B cell (primary cell): ENCODE measurements at regions not wholly inside any gene's neighbourhood (a gene's known extent, or its start where the extent isn't known, plus 50 kb on each side); places are given as distances from the start of the nearest gene placed in this dataset.

Experiments
- ATAC-seq: fragments of 200-7000 bp; cut with Tn5 transposase; one replicate; pipeline ENCODE4 v1.10.0; 2021; ENCODE audit warnings: low read depth, mild to moderate bottlenecking, moderate number of reproducible peaks, moderate library complexity
- CTCF ChIA-PET: fragments of 350-600 bp; sonication (Branson Sonifier 250); formaldehyde crosslinking; loops from one replicate; lab custom pipeline; 2021; ENCODE audit warnings: antibody characterized with exemption, inconsistent platforms; lab: Charles Lee
- POLR2A ChIA-PET: fragments of 350-600 bp; sonication (Branson Sonifier 250); formaldehyde crosslinking; loops from one replicate; lab custom pipeline; 2021; ENCODE audit warnings: antibody characterized with exemption; lab: Charles Lee
- DNase-seq: peaks from one replicate; pipeline ENCODE4 v3.0.0; 2013
- H2AFZ ChIP-seq: 2 replicates; pipeline ENCODE4 v1.6.1; 2012; ENCODE audit warnings: mild to moderate bottlenecking, low read depth, low read length; ENCODE audit not compliant: insufficient read depth, poor library complexity, severe bottlenecking
- H3K27ac ChIP-seq, 2 donors: 1 replicate in 1 of 2; 2 replicates in 1 of 2; pipeline ENCODE4 v1.5.1; 2012 to 2013; ENCODE audit warnings: low read length in 2 of 2, mild to moderate bottlenecking in 2 of 2, moderate library complexity in 1 of 2
- H3K27me3 ChIP-seq, 4 experiments: fragments of 200-600 bp in 1 of 4; sonication (generic) in 1 of 4; replicated peaks in 1 of 4; 1 replicate in 2 of 4; 2 replicates in 2 of 4; pipeline versions ENCODE4 v1.6.1 to v1.7.0; 2013 to 2016; ENCODE audit warnings: low read length in 3 of 4, mild to moderate bottlenecking in 2 of 4, mixed read lengths in 1 of 4, moderate library complexity in 1 of 4; ENCODE audit not compliant: insufficient read depth in 4 of 4, control insufficient read depth in 3 of 4; ENCODE audit errors: control extremely low read depth in 1 of 4
- H3K36me3 ChIP-seq, 2 experiments: replicated peaks in 1 of 2; 1 replicate in 1 of 2; 2 replicates in 1 of 2; pipeline versions ENCODE4 v1.6.1 to v1.7.1; 2013; ENCODE audit warnings: low read length in 1 of 2; ENCODE audit not compliant: insufficient read depth in 2 of 2, control insufficient read depth in 1 of 2; ENCODE audit errors: control extremely low read depth in 1 of 2, extremely low read depth in 1 of 2
- H3K4me1 ChIP-seq, 2 donors: fragments of 200-600 bp in 1 of 2; sonication (generic) in 1 of 2; 1 replicate in 1 of 2; 2 replicates in 1 of 2; pipeline versions ENCODE4 v1.5.1 to v1.6.1; 2013 to 2017; ENCODE audit warnings: low read length in 2 of 2; ENCODE audit not compliant: control insufficient read depth in 2 of 2, insufficient read depth in 2 of 2
- H3K4me2 ChIP-seq: replicated peaks from 2 replicates; pipeline ENCODE3; 2012; ENCODE audit warnings: mild to moderate bottlenecking, low read depth, low read length; ENCODE audit not compliant: poor library complexity, severe bottlenecking
- H3K4me3 ChIP-seq, 5 experiments: fragments of 200-600 bp in 1 of 5; sonication (generic) in 1 of 5; 1 replicate in 3 of 5; 2 replicates in 2 of 5; pipeline versions ENCODE4 v1.5.1 to v1.7.0; 2011 to 2016; ENCODE audit warnings: low read length in 4 of 5, mild to moderate bottlenecking in 4 of 5, low read depth in 2 of 5, control low read depth in 1 of 5, moderate library complexity in 1 of 5; ENCODE audit not compliant: insufficient read depth in 1 of 5; ENCODE audit errors: control extremely low read depth in 1 of 5, extremely low read depth in 1 of 5
- H3K79me2 ChIP-seq: fragments of 200-600 bp; sonication (generic); one replicate; pipeline ENCODE4 v1.6.0; 2016; ENCODE audit warnings: low read length; ENCODE audit not compliant: control insufficient read depth, insufficient read depth
- H3K9ac ChIP-seq: fragments of 200-600 bp; sonication (generic); 2 replicates; pipeline ENCODE4 v1.6.1; 2017; ENCODE audit warnings: mild to moderate bottlenecking, low read length, moderate library complexity
- H3K9me3 ChIP-seq, 3 donors: one replicate each; pipeline versions ENCODE4 v1.6.1 to v1.7.1; 2013; ENCODE audit warnings: low read length in 2 of 3; ENCODE audit not compliant: control insufficient read depth in 2 of 3, insufficient read depth in 1 of 3; ENCODE audit errors: control extremely low read depth in 1 of 3
- H4K20me1 ChIP-seq: 2 replicates; pipeline ENCODE4 v1.6.0; 2012; ENCODE audit warnings: mild to moderate bottlenecking, low read length; ENCODE audit not compliant: insufficient read depth, control insufficient read depth, poor library complexity, severe bottlenecking
- H3K27ac Mint-ChIP-seq: one replicate; pipeline ENCODE4 v1.8.0; 2021; ENCODE audit warnings: mixed read lengths
- H3K27me3 Mint-ChIP-seq: one replicate; pipeline ENCODE4 v1.8.0; 2021; ENCODE audit warnings: mixed read lengths
- H3K4me1 Mint-ChIP-seq: one replicate; pipeline ENCODE4 v1.8.0; 2021; ENCODE audit warnings: mixed read lengths
- H3K4me3 Mint-ChIP-seq: one replicate; pipeline ENCODE4 v1.8.0; 2021; ENCODE audit warnings: mixed read lengths
- H3K9me3 Mint-ChIP-seq: one replicate; pipeline ENCODE4 v1.8.0; 2022; ENCODE audit warnings: mixed read lengths; ENCODE audit not compliant: insufficient read depth
- EZH2 ChIP-seq: IDR thresholded peaks from 2 replicates; pipeline ENCODE4 v1.6.1; 2012; ENCODE audit warnings: borderline replicate concordance, low read depth, mild to moderate bottlenecking, moderate library complexity, low read length; ENCODE audit not compliant: insufficient read depth, poor library complexity, severe bottlenecking
- WGBS: methylation state at CpG from one replicate; pipeline ENCODE4 v1.1.5; 2013; ENCODE audit warnings: missing lambda C conversion rate; ENCODE audit not compliant: insufficient coverage; 5-methylcytosine and 5-hydroxymethylcytosine counted together
- intact Hi-C: fragments of 100-400 bp; cut with micrococcal nuclease; formaldehyde crosslinking; loops from one replicate; pipeline ENCODE4 v1.10.0; 2022
- TF ChIP-seq, protein P1 (sequence below): fragments of 200-600 bp; IDR thresholded peaks from one replicate; pipeline ENCODE4 v1.8.0; 2022; ENCODE audit warnings: antibody characterized with exemption, mild to moderate bottlenecking

DNA sequence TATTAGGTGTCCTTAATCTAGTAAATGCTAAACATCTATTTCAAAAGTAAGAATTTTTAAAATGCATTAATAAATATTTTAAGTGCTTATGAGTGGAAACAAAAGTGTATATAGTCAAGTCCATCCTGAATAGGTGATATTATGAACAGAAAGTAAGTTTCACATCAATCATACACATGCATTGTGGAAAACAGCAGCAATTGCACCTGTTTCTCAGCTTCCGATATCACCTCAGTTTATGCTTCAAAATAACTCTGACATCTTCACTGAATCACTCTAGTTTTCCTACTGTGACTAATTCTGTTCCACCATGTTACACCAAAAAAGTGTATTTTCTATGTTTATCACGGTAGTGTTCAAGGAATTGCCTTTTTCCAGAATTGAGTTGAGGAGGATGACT is 172.6 kb upstream of the MANEA start:
- no peak overlapping the region for H3K4me3 ChIP-seq
- H3K4me2 ChIP-seq, result no peak overlapping the region
- no peak overlapping the region for H3K9ac ChIP-seq
- ChIA-PET POLR2A (no interaction called here), CTCF (no interaction called here)
- intact Hi-C loops, result no loop called here
- H2AFZ ChIP-seq, result no peak overlapping the region
- no peaks in the 10 kb centered on the region for H3K27me3 ChIP-seq
- no peak for ATAC-seq
- no peaks in the 10 kb centered on the region for H3K79me2 ChIP-seq
- H3K27me3 Mint-ChIP-seq, result no peaks in the 10 kb centered on the region
- no peak overlapping the region for H3K27ac ChIP-seq
- no peak overlapping the region for H3K27ac Mint-ChIP-seq
- no peak for TF ChIP-seq EZH2
- TF ChIP-seq, protein P1, sequence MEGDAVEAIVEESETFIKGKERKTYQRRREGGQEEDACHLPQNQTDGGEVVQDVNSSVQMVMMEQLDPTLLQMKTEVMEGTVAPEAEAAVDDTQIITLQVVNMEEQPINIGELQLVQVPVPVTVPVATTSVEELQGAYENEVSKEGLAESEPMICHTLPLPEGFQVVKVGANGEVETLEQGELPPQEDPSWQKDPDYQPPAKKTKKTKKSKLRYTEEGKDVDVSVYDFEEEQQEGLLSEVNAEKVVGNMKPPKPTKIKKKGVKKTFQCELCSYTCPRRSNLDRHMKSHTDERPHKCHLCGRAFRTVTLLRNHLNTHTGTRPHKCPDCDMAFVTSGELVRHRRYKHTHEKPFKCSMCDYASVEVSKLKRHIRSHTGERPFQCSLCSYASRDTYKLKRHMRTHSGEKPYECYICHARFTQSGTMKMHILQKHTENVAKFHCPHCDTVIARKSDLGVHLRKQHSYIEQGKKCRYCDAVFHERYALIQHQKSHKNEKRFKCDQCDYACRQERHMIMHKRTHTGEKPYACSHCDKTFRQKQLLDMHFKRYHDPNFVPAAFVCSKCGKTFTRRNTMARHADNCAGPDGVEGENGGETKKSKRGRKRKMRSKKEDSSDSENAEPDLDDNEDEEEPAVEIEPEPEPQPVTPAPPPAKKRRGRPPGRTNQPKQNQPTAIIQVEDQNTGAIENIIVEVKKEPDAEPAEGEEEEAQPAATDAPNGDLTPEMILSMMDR, result no peak
- H3K4me3 Mint-ChIP-seq, result no peak overlapping the region
- H3K9me3 ChIP-seq, result no peaks in the 10 kb centered on the region
- no CpG with 5 or more reads among the region's 2 CpGs for WGBS
- no peak for DNase-seq
- H3K9me3 Mint-ChIP-seq, result peaks cover under 1% of the 10 kb centered on the region
- no peaks in the 10 kb centered on the region for H3K36me3 ChIP-seq
- H3K4me1 ChIP-seq, result no peaks in the 10 kb centered on the region
- H4K20me1 ChIP-seq, result no peaks in the 10 kb centered on the region
- H3K4me1 Mint-ChIP-seq, result no peaks in the 10 kb centered on the region

GRCh38 chr6:95408111-95408510 is 169.2 kb upstream of the MANEA start:
- ChIA-PET POLR2A (no interaction called here), CTCF (no interaction called here)
- Histone ChIP-seq H4K20me1 (no peaks in the 10 kb centered on the region), H3K4me2 (no peak overlapping the region), H2AFZ (no peak overlapping the region), H3K9me3 (no peaks in the 10 kb centered on the region), H3K27me3 (no peaks in the 10 kb centered on the region), H3K36me3 (no peaks in the 10 kb centered on the region), H3K9ac (no peak overlapping the region), H3K79me2 (no peaks in the 10 kb centered on the region), H3K4me3 (no peak overlapping the region), H3K27ac (no peak overlapping the region), H3K4me1 (no peaks in the 10 kb centered on the region)
- Mint-ChIP-seq H3K4me3 (no peak overlapping the region), H3K9me3 (no peaks in the 10 kb centered on the region), H3K27me3 (no peaks in the 10 kb centered on the region), H3K27ac (no peak overlapping the region), H3K4me1 (no peaks in the 10 kb centered on the region)
- no peak for DNase-seq
- intact Hi-C loops, result no loop called here
- no peak for TF ChIP-seq EZH2
- TF ChIP-seq, protein P1, result no peak
- no CpG with 5 or more reads among the region's 1 CpG for WGBS
- ATAC-seq, result no peak
